Left renal cortex interstitium (tissue), 4 donors: ENCODE measurements at regions not wholly inside any gene's neighbourhood (a gene's known extent, or its start where the extent isn't known, plus 50 kb on each side); places are given as distances from the start of the nearest gene placed in this dataset.
"Not testable (repeated sequence)": the region's sequence is repeated elsewhere in the genome, so short reads cannot be mapped to it uniquely, and the experiment has no call there.

Experiments used
- DNase-seq, 4 donors: peaks; one replicate each; pipeline ENCODE4 v3.0.0-alpha.2; 2013; ENCODE audit warnings: low read depth in 4 of 4, low spot score in 2 of 4, missing footprints in 1 of 4

- not testable (repeated sequence) for DNase-seq
These were observed 54.0 kb upstream of the WWC2 start for GRCh38 chr4:183044924-183045640.

- DNase-seq = no peak
These were observed 60.6 kb upstream of the WWC2 start for GRCh38 chr4:183038436-183038835.

DNA sequence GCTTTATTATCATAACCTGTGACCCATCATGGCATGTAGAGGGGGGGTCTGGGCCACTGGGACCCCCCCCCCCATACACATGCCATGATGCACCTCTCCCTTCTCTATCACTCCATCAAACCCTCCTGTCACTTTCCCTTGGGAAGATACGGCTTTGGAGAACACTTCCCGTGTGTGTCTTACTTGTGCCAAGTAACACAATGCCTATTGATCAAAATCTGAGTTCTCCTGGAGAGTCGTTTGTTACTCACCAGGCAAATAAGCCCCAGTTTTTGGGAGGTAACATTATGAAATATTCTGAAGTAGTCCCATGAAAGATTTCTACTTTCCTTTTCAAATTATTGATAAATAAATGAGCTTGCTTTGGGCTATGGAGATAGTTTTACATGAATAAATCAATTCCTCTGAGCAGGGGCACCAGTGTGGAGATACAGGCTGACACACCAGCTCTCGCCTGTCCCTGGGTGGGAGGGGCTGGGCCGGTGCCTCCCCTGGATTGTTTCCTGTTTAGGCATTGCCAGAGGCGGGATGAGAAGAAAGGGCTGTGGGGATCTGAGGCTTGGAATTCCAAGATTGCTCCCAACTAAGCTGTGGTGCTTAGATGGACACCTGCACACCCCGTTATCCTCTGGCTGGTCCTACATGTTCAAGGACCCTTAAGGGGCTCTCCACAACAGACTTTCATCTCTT is 63.2 kb upstream of the WWC2 start:
- no peak for DNase-seq

GRCh38 chr4:183035256-183035655 is 63.8 kb upstream of the WWC2 start:
- DNase-seq = no peak

GRCh38 chr4:183030823-183031222 is 68.2 kb upstream of the WWC2 start:
- no peak for DNase-seq

GRCh38 chr4:183030309-183030708 is 68.7 kb upstream of the WWC2 start:
- DNase-seq = no peak

- DNase-seq = no peak
These were observed 69.7 kb upstream of the WWC2 start for GRCh38 chr4:183029365-183029764.

DNA sequence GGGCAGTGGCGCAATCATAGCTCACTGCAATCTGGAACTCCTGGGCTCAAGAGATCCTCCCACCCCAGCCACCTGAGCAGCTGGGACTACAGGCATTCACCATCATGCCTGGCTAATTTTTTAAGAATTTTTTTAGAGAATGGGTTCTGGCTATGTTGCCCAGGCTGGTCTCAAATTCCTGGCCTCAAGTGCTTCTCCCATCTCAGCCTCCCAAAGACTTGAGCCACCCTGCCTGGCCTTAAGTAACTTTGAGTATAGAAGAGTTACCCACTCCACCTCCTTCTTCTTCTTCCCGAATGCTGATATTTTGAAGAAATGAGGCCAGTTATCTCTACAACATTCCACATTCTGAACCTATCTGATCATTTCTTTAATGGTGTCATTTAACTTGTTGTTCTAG is 72.4 kb upstream of the WWC2 start:
- DNase-seq = no peak

GRCh38 chr4:183022617-183023016 is 76.4 kb upstream of the WWC2 start:
- no peak for DNase-seq

DNA sequence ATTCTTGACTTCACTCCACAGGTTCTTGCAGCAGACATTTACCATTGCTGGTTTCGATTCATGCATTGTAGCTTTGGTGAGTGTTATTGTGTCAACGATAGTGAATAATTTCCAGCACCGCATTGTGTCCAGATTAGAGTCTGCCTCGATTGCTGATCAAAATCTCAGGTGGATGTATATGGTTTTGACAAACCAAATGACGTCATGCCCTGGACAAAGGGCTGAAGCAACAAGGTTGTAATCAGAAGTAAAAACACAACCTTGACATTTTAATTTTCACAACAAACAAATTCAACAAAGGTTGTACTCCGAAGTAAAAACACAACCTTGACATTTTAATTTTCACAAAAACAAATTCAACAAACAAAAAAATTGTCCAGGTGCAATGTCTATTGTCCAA is 81.1 kb upstream of the WWC2 start:
- no peak for DNase-seq

GRCh38 chr4:183014361-183015084 is 84.5 kb upstream of the WWC2 start:
- DNase-seq = no peak

- DNase-seq = no peak
These were observed 85.4 kb upstream of the WWC2 start for GRCh38 chr4:183013730-183014002.

GRCh38 chr4:183012879-183013729 is 86.0 kb upstream of the WWC2 start:
- DNase-seq = no peak

DNA sequence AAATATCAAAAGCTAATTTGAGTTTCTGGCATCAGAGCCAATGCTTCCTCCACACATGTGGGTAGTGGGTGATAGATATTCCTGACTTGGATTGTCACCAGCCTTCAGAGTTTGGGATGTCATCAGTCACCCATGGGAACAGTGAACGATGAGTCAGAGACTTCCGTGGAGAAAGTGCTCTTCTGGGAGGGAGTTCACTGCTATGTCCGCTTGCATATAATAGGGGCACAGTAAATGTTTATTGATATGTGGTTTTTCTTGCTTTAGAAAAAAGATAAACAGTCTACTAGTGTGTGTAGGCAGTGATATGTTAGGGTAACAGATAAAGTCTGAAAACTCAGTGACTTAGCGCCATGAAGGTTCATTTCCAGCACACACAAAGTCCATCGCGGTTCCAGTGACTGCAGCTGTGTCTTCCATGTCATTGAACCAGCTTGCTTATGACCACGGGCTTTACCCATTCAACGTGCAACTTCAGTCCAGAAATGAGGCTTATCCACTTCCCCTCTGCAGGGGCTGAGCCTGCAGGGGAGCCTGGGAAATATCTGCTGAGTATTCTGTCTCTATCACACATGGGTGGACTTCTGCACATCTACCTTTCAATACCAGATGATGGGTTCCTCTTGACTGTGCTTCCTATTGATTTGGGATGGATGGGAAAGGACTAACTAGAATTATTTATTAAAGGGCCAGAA is 87.7 kb upstream of the WWC2 start:
- DNase-seq = no peak

- peak in 3 of 4 donors; percentile 15 to 31 (median 23) for DNase-seq
These were observed 90.6 kb upstream of the WWC2 start for GRCh38 chr4:183008492-183008891.

DNA sequence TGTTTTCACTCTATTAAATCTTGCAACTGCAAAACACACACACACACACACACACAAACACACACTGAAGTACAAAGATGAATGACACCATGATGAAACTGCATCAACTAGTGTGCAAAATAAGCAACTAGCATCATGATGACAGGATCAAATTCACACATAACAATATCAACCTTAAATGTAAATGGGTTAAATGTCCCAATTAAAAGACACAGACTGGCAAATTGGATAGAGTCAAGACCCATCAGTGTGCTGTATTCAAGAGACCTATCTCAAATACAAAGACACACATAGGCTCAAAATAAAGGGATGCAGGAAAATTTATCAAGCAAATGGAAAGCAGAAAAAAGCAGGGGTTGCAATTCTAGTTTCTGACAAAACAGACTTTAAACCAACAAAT is 87.2 kb upstream of the DCTD start:
- not testable (repeated sequence) for DNase-seq

DNA sequence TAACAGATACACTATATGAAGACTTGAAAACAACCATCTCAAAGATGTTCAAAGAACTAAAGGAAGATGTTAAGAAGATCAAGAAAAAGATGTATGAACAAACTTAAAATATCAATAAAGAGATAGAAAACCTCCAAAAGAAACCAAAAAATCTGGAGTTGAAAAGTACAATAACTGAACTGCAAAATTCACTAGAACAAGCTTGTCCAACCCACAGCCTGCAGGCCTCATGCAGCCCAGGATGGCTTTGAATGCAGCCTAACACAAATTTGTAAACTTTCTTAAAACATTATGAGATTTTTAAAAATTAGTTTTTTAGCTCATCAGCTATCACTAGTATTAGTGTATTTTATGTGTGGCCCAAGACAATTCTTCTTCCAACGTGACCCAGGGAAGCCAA is 77.0 kb upstream of the DCTD start:
- DNase-seq = no peak

GRCh38 chr4:182978152-182978827 is 61.1 kb upstream of the DCTD start:
- no peak for DNase-seq

GRCh38 chr4:182975806-182976205 is 58.6 kb upstream of the DCTD start:
- DNase-seq = no peak

GRCh38 chr4:182973941-182974340 is 56.8 kb upstream of the DCTD start:
- no peak for DNase-seq
